ENCODE measurements at regions not wholly inside any gene's neighbourhood (a gene's known extent, or its start where the extent isn't known, plus 50 kb on each side); places are given as distances from the start of the nearest gene placed in this dataset.

DNA sequence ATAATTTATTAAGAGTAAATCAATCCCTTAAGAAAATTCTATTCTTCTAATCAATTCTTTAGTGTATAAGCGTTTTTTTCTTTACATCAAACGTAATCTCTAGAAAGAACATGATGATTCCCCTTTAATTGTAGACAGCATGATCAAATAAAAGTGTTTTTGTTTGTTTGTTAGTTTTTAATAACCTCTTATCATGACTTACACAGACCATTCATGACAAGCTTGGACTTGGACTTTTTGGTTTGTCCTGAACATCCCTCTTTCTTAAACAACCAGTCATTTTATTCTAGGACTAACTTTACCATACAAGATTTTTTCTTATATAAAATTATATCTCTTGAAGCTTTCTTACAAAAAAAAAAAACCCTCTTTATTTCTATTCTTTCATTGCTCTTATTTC is 344.6 kb upstream of the SPOCK3 start:
- H3K27me3 Mint-ChIP-seq, result no peaks in the 10 kb centered on the region
- no peak for DNase-seq
- H3K4me3 Mint-ChIP-seq, result no peak overlapping the region
- H3K4me1 Mint-ChIP-seq, result no peaks in the 10 kb centered on the region
- H3K36me3 Mint-ChIP-seq, result no peaks in the 10 kb centered on the region
- H3K9me3 Mint-ChIP-seq, result peaks cover 2% of the 10 kb centered on the region
- H3K27ac Mint-ChIP-seq, result no peak overlapping the region

DNA sequence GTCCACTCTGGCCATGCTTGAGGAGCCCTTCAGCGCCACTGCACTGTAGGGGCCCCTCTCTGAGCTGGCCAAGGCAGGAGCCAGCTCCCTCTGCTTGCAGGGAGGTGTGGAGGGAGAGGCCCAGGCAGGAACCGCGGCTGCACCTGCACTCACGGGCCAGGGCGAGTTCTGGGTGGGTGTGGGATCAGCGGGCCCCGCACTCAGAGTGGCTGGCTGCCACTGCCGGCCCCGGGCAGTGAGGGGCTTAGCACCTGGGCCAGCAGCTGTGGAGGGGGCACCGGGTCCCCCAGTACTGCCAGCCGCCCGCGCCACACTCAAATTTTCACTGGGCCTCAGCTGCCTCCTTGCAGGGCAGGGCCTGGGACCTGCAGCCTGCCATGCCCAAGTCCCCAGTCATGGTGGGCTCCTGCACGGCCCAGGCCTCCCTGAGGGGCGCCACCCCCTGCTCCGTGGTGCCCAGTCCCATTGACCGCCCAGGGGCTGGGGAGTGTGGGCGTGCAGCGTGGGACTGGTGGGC is 347.2 kb upstream of the SPOCK3 start:
- Mint-ChIP-seq H3K4me3 (no peak overlapping the region), H3K4me1 (no peaks in the 10 kb centered on the region), H3K36me3 (no peaks in the 10 kb centered on the region), H3K9me3 (peaks cover 2% of the 10 kb centered on the region), H3K27me3 (no peaks in the 10 kb centered on the region), H3K27ac (no peak overlapping the region)
- no peak for DNase-seq

DNA sequence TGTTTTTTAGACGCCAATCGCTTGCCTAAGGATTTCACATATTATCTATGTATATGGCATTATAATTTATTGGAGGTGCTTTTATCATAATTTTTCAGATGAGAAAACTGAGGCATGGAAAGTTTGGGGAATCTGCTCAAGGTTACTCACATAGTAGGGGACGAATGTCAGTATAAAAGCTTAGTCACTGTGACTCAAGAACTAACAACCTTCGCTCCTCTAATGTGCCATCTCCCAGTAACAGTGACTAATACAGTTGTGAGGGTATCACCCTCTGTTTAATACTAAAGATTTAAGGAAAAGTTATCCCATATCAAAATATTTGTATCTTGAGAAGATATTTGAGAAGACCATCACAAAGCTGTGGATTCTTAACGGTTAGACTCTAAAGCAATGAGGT is 353.1 kb upstream of the SPOCK3 start:
- Mint-ChIP-seq H3K4me1 (no peaks in the 10 kb centered on the region), H3K27ac (no peak overlapping the region)

DNA sequence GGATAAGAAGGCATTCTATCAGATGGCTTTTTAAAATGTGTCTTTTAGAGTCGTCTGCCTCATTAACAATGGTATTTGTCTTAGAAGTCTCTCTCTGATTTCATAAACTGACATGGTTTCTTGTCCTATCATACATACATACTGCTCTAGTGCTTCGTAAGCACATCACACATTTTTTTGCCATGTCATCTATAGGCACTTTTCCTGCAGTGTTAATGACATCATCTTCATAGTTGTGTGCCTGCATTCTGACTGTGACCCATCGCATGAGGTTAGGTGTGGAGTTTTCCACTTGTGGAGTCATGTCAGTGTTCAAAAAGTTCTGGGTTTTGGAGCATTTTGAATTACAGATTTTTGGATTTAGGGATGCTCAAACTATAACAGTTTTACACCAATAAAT is 361.6 kb upstream of the SPOCK3 start:
- Mint-ChIP-seq H3K27ac (no peak overlapping the region), H3K36me3 (no peaks in the 10 kb centered on the region), H3K4me3 (no peak overlapping the region), H3K4me1 (no peaks in the 10 kb centered on the region), H3K27me3 (no peaks in the 10 kb centered on the region), H3K9me3 (peaks cover 2% of the 10 kb centered on the region)
- DNase-seq, result no peak

More for the DNA sequence above, 353.1 kb upstream of the SPOCK3 start:
- H3K4me3 Mint-ChIP-seq, result no peak overlapping the region
- H3K36me3 Mint-ChIP-seq, result no peaks in the 10 kb centered on the region
- DNase-seq, result no peak
- peaks cover 4% of the 10 kb centered on the region for H3K9me3 Mint-ChIP-seq
- no peaks in the 10 kb centered on the region for H3K27me3 Mint-ChIP-seq

DNA sequence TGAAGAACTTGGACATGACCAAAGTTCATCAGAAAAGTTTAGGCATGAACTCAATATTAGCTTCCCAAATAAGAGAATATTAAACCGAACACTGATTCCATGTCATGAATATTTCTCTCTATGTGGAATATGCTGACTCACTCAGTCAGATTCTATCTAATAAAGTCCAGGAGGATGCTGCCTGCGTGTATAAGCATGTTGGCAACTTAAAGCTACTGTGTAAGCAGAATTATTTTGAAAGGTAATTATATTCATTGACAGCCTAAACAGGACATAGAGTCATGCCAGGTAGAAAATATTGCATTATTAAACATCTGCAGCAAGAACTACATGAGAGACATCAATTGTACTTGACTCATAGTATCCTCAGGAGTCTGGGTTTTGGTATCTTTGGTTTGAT is 367.9 kb upstream of the SPOCK3 start:
- H3K27me3 Mint-ChIP-seq, result no peaks in the 10 kb centered on the region
- H3K36me3 Mint-ChIP-seq, result no peaks in the 10 kb centered on the region

DNA sequence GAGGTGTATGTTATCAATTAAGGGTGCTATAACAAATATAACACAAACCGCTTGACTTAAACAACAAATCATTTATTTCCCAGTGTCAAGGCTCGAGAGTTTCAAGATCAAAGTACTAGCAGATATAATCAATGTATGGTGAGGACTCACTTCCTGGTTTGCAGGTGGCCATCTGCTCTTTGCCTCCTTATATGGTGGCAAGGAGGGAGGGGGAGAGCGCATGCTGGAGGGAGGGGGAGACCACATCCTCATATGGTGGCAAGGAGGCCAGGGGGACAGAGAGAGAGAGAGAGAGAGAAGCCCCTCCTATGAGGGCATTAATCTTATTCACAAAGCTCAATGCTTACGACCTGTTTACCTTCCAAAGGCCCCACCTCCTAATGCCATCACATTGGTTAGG is 372.3 kb upstream of the SPOCK3 start:
- no peaks in the 10 kb centered on the region for H3K36me3 Mint-ChIP-seq
- peaks cover 8% of the 10 kb centered on the region for H3K9me3 Mint-ChIP-seq
- H3K27ac Mint-ChIP-seq, result no peak overlapping the region
- H3K4me1 Mint-ChIP-seq, result no peaks in the 10 kb centered on the region
- no peak for DNase-seq
- no peak overlapping the region for H3K4me3 Mint-ChIP-seq
- H3K27me3 Mint-ChIP-seq, result no peaks in the 10 kb centered on the region

More for the DNA sequence above, 367.9 kb upstream of the SPOCK3 start:
- no peak overlapping the region for H3K4me3 Mint-ChIP-seq
- no peaks in the 10 kb centered on the region for H3K4me1 Mint-ChIP-seq
- DNase-seq, result no peak
- H3K27ac Mint-ChIP-seq, result no peak overlapping the region
- peaks cover 2% of the 10 kb centered on the region for H3K9me3 Mint-ChIP-seq

DNA sequence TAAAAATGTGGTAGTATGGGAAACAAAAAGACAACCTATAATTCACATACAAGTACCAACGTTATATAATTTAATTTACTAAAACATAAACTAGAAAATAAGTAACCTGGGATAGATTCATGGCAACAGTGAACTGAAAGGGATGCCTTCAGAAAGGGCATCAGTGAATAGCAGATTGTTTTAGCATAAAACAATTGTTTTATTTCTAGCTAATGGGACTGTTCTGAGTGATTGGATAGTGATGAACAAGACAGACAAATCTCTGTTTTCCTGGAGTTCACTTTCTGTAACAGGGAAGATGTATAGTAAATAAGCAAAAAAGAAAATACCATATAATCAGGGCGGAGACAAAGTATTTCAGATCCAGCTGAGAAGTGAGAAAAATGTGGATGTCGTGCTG is 379.1 kb upstream of the SPOCK3 start:
- Mint-ChIP-seq H3K9me3 (no peaks in the 10 kb centered on the region), H3K4me1 (no peaks in the 10 kb centered on the region), H3K27ac (no peak overlapping the region), H3K36me3 (no peaks in the 10 kb centered on the region), H3K27me3 (no peaks in the 10 kb centered on the region), H3K4me3 (no peak overlapping the region)
- DNase-seq, result no peak

DNA sequence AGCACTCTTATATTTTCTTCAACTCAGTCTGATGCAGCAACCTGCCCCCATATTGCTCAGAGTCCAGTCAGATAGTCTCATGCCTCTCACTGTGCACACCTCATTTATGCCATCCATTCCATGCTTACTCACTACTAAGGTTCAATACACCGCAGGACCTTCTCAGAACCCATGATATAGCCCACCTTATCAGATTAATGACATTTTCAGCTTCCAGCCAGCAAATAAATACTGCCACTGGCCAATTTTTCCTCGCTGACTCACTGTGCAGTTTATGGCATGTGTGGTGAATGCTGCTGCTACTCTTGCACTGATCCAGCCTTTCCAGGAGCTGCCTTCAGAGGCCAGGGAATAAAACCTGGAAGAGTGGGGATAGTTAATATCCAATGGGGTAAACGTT is 380.6 kb upstream of the SPOCK3 start:
- Mint-ChIP-seq H3K9me3 (peaks cover 1% of the 10 kb centered on the region), H3K27ac (no peak overlapping the region), H3K36me3 (no peaks in the 10 kb centered on the region), H3K4me1 (no peaks in the 10 kb centered on the region), H3K27me3 (no peaks in the 10 kb centered on the region), H3K4me3 (no peak overlapping the region)
- no peak for DNase-seq

DNA sequence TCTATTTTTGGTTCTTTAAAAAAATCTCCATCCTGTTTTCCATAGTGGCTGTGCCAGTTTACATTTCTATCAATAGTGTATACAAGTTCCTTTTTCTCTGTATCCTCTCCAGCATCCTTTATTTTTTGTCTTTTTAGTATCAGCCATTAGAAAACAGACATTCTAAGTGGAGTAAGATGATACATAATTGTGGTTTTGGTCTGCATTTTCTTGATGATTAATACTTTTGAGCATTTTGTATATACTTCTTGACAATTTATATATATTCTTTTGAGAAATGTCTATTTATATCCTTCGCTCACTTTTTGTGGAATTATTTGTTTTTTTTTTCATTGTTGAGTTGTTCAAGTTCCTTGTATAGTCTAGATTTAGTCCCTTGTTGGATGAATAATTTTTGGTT is 382.2 kb upstream of the SPOCK3 start:
- H3K4me1 Mint-ChIP-seq, result no peaks in the 10 kb centered on the region
- no peaks in the 10 kb centered on the region for H3K27me3 Mint-ChIP-seq
- no peak overlapping the region for H3K27ac Mint-ChIP-seq
- no peaks in the 10 kb centered on the region for H3K36me3 Mint-ChIP-seq
- DNase-seq, result no peak
- no peak overlapping the region for H3K4me3 Mint-ChIP-seq
- peaks cover 1% of the 10 kb centered on the region for H3K9me3 Mint-ChIP-seq

DNA sequence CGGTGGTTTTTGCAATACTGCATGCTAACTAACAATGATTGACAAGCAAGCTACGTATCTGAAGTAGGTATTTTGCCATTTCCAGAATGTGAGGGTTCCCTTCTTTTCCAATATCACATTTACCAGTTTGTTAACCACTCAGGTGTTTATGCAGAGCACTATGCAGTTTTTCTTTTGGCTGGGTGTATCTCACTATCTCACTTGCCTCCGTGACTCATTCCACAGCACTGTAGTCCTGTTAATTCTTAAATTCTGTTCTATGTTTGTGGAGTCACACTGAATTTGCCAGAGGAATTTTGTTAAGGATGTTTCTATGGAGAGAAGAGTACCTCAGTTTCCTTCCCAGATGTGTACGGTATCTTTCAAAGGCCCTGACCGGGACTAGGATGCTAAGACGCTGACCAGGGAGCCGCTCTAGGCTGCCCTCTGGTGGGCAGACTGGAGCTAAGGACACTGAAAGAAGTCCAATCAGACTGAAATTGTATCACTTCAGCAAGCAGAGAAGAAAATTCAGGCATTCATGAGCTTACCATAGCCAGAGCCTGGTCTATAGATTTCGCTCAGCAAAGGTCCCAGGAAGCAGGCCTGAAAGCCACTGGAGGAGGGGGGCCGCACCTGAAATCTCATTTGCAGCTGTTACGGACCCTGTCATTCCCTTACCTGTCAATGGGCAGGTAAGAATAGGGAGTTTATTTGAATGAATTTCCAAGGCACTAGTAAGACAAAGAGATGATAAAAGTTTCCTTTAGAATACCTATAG is 388.4 kb upstream of the SPOCK3 start:
- Mint-ChIP-seq H3K27me3 (no peaks in the 10 kb centered on the region), H3K4me1 (no peaks in the 10 kb centered on the region), H3K9me3 (peaks cover 1% of the 10 kb centered on the region), H3K27ac (no peak overlapping the region), H3K36me3 (no peaks in the 10 kb centered on the region), H3K4me3 (no peak overlapping the region)
- peak; percentile 11 for DNase-seq

DNA sequence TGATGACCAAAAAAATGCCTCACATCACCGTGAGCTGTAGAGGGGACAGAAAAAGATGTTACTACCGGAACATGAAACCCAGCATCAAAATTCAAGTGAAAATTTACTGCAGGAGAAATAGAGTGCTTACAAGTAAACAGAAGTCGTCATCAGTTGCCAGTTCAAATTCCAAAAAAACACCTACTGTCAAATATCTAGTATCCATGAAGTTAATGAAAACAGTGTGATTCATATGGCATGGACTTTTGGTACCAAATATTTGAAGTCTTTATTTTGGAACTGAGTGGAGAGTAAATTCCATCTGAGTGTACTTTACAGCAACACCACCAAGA is 388.9 kb upstream of the SPOCK3 start:
- H3K9me3 Mint-ChIP-seq, result peaks cover 1% of the 10 kb centered on the region
- H3K27ac Mint-ChIP-seq, result no peak overlapping the region
- no peaks in the 10 kb centered on the region for H3K36me3 Mint-ChIP-seq
- DNase-seq, result no peak
- H3K4me1 Mint-ChIP-seq, result no peaks in the 10 kb centered on the region
- no peaks in the 10 kb centered on the region for H3K27me3 Mint-ChIP-seq
- no peak overlapping the region for H3K4me3 Mint-ChIP-seq

DNA sequence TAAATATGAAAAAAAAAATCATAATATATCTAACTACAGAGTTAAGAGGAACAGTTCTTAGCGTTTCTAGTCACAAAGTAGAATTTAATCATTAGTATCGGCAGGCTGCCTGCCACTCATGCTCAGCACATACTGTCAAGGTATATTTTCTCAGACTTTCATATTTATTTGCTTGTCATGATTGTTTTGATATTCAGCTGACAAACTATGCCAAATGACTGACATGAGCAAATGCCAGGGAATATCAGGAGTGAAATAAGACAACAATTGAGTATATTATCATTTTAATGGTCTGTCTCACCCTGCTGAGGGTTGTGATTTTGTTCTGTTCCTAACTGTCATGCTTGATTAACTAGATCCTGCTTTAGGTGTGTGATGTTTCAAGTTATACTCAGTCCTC is 395.0 kb upstream of the SPOCK3 start:
- Mint-ChIP-seq H3K36me3 (no peaks in the 10 kb centered on the region), H3K4me3 (no peak overlapping the region), H3K4me1 (no peaks in the 10 kb centered on the region), H3K27me3 (no peaks in the 10 kb centered on the region), H3K27ac (no peak overlapping the region), H3K9me3 (peaks cover 8% of the 10 kb centered on the region)
- no peak for DNase-seq

DNA sequence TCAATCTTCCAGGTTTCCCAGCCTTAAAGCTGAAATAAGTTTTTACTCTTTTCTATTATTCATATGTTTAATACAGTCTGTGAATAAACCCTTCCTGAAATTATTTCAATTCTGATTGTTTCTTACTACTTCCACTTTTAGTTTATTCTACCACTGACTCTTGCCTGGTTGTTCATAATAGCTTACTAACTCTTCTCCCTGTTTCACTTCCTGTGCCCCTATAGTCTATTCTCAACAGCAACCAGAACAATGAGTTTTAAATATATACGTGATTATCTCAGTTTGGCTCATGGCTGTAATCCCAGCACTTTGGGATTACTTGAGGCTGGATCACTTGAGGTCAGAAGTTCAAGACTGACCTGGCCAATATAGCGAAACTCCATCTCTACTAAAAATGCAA is 408.0 kb upstream of the SPOCK3 start:
- no peaks in the 10 kb centered on the region for H3K9me3 Mint-ChIP-seq
- no peak overlapping the region for H3K27ac Mint-ChIP-seq
- no peaks in the 10 kb centered on the region for H3K36me3 Mint-ChIP-seq
- H3K4me1 Mint-ChIP-seq, result no peaks in the 10 kb centered on the region
- no peak overlapping the region for H3K4me3 Mint-ChIP-seq
- H3K27me3 Mint-ChIP-seq, result no peaks in the 10 kb centered on the region
- DNase-seq, result no peak

DNA sequence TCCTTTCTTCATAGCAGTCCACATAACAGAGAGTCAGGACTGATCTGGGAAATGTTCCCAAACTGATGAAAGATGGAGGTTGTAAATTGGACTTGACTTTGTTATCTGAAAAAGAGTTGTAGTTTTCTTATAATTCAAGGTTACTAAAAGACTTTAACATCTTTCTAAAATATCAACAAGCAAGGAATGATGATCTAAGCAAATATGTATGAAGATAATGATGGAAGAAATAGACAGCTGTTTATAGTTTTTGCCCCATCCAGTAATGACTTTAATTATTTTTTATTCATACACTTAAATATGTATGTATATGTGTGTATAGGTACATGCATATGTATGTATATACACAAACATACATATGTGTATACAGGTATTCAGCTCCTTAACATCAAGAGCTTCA is 411.1 kb upstream of the SPOCK3 start:
- H3K9me3 Mint-ChIP-seq, result no peaks in the 10 kb centered on the region
- no peak overlapping the region for H3K27ac Mint-ChIP-seq
- no peaks in the 10 kb centered on the region for H3K36me3 Mint-ChIP-seq
- H3K27me3 Mint-ChIP-seq, result no peaks in the 10 kb centered on the region
- no peaks in the 10 kb centered on the region for H3K4me1 Mint-ChIP-seq
- DNase-seq, result no peak
- H3K4me3 Mint-ChIP-seq, result no peak overlapping the region

DNA sequence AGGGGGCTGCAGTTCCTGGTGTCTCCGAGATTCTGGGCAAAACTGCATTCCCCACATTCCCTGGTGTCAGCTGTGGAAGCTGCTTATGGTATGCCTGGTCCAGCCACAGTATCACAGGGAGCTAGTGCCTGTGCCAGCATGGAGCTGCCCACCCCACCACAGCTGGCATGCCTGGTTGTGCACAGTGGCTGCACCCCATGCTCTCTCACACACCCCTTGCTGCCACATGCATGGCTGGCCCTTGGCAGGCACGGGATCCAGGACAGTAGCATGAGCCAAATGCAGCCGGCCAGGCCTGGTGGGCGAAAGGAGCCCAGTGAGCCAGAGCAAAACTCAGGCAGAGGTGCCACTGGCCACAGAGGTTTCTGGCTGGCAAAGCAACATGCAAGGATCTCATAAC is 418.0 kb upstream of the SPOCK3 start:
- no peaks in the 10 kb centered on the region for H3K36me3 Mint-ChIP-seq
- H3K27ac Mint-ChIP-seq, result no peak overlapping the region
- H3K4me1 Mint-ChIP-seq, result no peaks in the 10 kb centered on the region
- H3K4me3 Mint-ChIP-seq, result no peak overlapping the region
- H3K9me3 Mint-ChIP-seq, result peaks cover 5% of the 10 kb centered on the region
- H3K27me3 Mint-ChIP-seq, result no peaks in the 10 kb centered on the region
- DNase-seq, result no peak

DNA sequence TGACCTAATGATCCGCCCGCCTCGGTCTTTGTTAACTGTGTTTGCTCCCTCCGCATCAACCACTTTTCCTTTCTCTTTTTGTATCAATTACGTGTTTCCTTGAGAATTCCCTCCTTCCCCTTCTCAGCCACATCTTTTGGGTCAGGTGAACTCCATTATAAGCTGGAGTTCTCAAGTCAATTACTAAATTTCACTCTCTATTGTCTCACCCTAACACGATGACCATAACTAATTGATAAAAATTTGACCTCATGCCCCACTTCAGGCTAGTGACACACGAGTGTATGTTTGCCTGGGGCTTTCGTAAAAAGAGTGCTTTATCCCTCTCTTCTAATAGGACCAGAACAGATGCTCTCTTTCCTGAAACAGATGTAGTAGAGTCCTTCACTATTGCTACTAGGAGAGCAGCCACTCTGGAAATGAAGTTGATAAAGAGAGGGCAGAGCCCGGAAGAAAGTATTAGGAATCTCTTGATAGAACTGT is 403.6 kb upstream of the ANXA10 start:
- no peaks in the 10 kb centered on the region for H3K4me1 Mint-ChIP-seq
- H3K27ac Mint-ChIP-seq, result no peak overlapping the region
- no peaks in the 10 kb centered on the region for H3K27me3 Mint-ChIP-seq
- peaks cover 6% of the 10 kb centered on the region for H3K9me3 Mint-ChIP-seq
- no peaks in the 10 kb centered on the region for H3K36me3 Mint-ChIP-seq
- no peak for DNase-seq
- no peak overlapping the region for H3K4me3 Mint-ChIP-seq

Measured in activated naive CD8-positive, alpha-beta T cell treated with anti-CD3 and anti-CD28 coated beads for 36 hours (primary cell).